Transverse colon (tissue), 4 donors: ENCODE measurements at regions not wholly inside any gene's neighbourhood (a gene's known extent, or its start where the extent isn't known, plus 50 kb on each side); places are given as distances from the start of the nearest gene placed in this dataset.
"Not testable (repeated sequence)": the region's sequence is repeated elsewhere in the genome, so short reads cannot be mapped to it uniquely, and the experiment has no call there.

Source experiments
- DNase-seq: peaks from one replicate; pipeline ENCODE4 v3.0.0-alpha.2; 2019
- H3K27ac ChIP-seq, 4 donors: fragments of 200-600 bp; sonication (generic); 2 replicates each; pipeline ENCODE4 v1.5.1; 2016 to 2018; ENCODE audit warnings: inconsistent platforms in 4 of 4
- H3K27me3 ChIP-seq: fragments of 200-600 bp; sonication (generic); 2 replicates; pipeline ENCODE4 v1.5.1; 2017; ENCODE audit warnings: inconsistent platforms
- H3K36me3 ChIP-seq, 4 donors: fragments of 200-600 bp; sonication (generic); 2 replicates each; pipeline ENCODE4 v1.5.1; 2017 to 2019; ENCODE audit warnings: inconsistent platforms in 4 of 4
- H3K4me1 ChIP-seq, 4 donors: fragments of 200-600 bp; sonication (generic); 2 replicates each; pipeline ENCODE4 v1.5.1; 2017 to 2020; ENCODE audit warnings: inconsistent platforms in 4 of 4
- H3K4me3 ChIP-seq, 4 donors: fragments of 200-600 bp; sonication (generic); 1 replicate in 1 of 4; 2 replicates in 3 of 4; pipeline versions ENCODE4 v1.5.1 to v1.6.1; 2017 to 2019; ENCODE audit warnings: inconsistent platforms in 4 of 4
- H3K9me3 ChIP-seq, 2 donors: fragments of 200-600 bp; sonication (generic); 2 replicates each; pipeline ENCODE4 v1.5.1; 2017 to 2019; ENCODE audit warnings: inconsistent platforms in 2 of 2
- EP300 ChIP-seq: sonication (generic); formaldehyde crosslinking; IDR thresholded peaks from one replicate; pipeline ENCODE4 v1.6.1; 2017; ENCODE audit warnings: antibody characterized with exemption, low read depth
- POLR2A ChIP-seq: fragments of 450-650 bp; IDR thresholded peaks from one replicate; pipeline ENCODE4 v1.6.1; 2016; ENCODE audit warnings: antibody characterized with exemption, mild to moderate bottlenecking, moderate library complexity
- POLR2AphosphoS5 ChIP-seq, 3 donors: sonication (generic); formaldehyde crosslinking; IDR thresholded peaks; one replicate each; pipeline ENCODE4 v1.6.1; 2016; ENCODE audit warnings: antibody characterized with exemption in 3 of 3
- WGBS, 2 donors: methylation state at CpG; one replicate each; pipeline ENCODE4 v1.1.5; 2018; ENCODE audit warnings: low coverage in 1 of 2; 5-methylcytosine and 5-hydroxymethylcytosine counted together
- in situ Hi-C, 4 donors: fragments of 200-750 bp; cut with MboI; loops; one replicate each; pipeline versions ENCODE4 v1.15.0 to v1.15.1; 2017; ENCODE audit warnings: low sequenced_read_pairs in 3 of 4, low pct_ligation_motif_present in 1 of 4, low pct_unique_long_range_greater_than_20kb in 1 of 4
- intact Hi-C: fragments of 100-400 bp; cut with DNase I; formaldehyde crosslinking; loops from one replicate; pipeline ENCODE4 v1.15.1; 2023; ENCODE audit warnings: low total_unique reads
- TF ChIP-seq, protein P1 (sequence below), 5 experiments: fragments of 200-600 bp in 3 of 5; fragments of 450-650 bp in 2 of 5; sonication (generic) in 3 of 5; IDR thresholded peaks; 1 replicate in 2 of 5; 2 replicates in 3 of 5; pipeline ENCODE4 v1.5.1; 2016 to 2017; ENCODE audit warnings: antibody characterized with exemption in 5 of 5, inconsistent platforms in 3 of 5, mild to moderate bottlenecking in 2 of 5, moderate library complexity in 1 of 5

DNA sequence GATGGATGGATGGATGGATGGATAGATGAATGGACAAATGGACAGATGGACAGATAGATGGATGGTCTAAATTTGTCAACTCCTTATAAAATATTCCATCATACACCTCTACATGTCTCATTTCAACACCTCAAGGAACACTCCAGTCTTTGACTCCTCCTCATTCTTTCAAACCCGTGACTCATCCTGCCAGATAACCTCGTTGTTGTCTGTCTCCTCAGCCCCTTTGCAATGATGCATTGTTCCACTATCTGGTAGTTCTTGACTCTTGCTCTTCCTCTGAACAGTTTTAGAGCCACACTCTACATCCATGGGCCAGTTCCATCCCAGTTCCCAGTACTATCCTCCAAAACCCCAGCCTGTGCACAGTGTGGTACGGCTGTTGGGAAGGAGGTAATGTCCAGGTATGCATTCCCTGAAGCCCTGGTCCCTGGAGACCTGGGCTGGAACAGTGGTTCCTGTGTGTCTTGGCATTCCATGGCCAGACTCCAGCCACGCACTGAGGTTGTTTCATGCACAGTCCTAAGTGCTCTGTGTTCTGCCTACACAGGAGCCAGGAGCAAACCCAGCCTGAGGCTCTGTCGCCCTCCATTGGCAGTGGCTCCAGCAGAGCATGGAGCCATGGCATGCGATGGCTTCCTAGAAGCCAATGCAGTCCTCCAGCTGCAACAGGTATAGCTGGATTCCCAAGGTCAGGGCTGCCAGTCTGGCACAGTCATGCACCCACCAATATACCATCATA is 105.7 kb downstream of the C17orf67 start:
- Histone ChIP-seq H3K4me1 (no peaks in the 10 kb centered on the region), H3K36me3 (no peaks in the 10 kb centered on the region), H3K27ac (no peak overlapping the region), H3K9me3 (no peaks in the 10 kb centered on the region), H3K27me3 (no peaks in the 10 kb centered on the region), H3K4me3 (no peak overlapping the region)
- TF ChIP-seq POLR2A (no peak), POLR2AphosphoS5 (IDR thresholded peaks at IDR 0.05) (no peak), EP300 (no peak)
- TF ChIP-seq, protein P1, sequence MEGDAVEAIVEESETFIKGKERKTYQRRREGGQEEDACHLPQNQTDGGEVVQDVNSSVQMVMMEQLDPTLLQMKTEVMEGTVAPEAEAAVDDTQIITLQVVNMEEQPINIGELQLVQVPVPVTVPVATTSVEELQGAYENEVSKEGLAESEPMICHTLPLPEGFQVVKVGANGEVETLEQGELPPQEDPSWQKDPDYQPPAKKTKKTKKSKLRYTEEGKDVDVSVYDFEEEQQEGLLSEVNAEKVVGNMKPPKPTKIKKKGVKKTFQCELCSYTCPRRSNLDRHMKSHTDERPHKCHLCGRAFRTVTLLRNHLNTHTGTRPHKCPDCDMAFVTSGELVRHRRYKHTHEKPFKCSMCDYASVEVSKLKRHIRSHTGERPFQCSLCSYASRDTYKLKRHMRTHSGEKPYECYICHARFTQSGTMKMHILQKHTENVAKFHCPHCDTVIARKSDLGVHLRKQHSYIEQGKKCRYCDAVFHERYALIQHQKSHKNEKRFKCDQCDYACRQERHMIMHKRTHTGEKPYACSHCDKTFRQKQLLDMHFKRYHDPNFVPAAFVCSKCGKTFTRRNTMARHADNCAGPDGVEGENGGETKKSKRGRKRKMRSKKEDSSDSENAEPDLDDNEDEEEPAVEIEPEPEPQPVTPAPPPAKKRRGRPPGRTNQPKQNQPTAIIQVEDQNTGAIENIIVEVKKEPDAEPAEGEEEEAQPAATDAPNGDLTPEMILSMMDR (IDR thresholded peaks at IDR 0.05), result no peak
- 73 to 77% methylated on average over 2 to 6 of the region's 6 CpGs for whole genome bisulfite sequencing, 2 donors
- DNase-seq, result no peak
- intact Hi-C loops (no loop called here), in situ Hi-C loops (no loop called here)

DNA sequence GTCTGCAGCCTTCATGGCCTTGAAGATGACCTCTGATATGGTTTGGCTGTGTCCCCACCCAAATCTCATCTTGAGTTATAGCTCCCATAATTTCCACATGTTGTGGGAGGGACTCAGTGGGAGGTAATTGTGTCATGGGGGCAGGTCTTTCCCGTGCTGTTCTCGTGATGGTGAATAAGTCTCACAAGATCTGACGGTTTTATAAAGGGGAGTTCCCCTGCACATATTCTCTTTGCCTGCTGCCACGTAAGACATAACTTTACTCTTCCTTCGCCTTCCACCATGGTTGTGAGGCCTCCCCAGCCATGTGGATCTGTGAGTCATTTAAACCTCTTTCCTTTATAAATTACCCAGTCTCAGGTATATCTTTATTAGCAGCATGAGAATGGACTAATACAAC is 102.6 kb downstream of the C17orf67 start:
- intact Hi-C loops, H3K9me3 ChIP-seq, H3K4me3 ChIP-seq, H3K27me3 ChIP-seq, in situ Hi-C loops, H3K36me3 ChIP-seq, DNase-seq, H3K4me1 ChIP-seq, H3K27ac ChIP-seq: not testable (repeated sequence)
- 69 to 75% methylated on average over 5 of the region's 5 CpGs for WGBS, 2 donors

DNA sequence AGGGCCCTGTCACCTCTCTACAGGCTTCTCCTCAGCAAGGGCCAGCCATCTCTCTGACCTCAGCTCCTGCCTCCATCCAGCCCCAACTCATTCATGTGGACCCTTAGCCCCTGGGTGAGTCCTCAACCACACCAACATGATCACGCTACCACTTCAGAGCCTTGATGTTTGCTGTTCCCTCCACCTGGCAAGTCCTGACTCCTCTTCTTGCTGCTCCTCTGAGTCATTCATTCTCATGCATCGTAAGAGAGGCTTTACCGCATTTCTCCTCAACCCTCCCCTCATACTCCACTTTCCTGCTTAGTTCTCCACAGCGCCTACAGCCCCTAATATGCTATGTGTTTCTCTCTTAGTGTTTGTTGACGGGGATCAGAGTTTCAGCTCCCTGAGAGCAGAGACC is 99.9 kb downstream of the C17orf67 start:
- no peak overlapping the region for H3K27ac ChIP-seq
- H3K36me3 ChIP-seq, result no peaks in the 10 kb centered on the region
- in situ Hi-C loops (no loop called here), intact Hi-C loops (no loop called here)
- 97% methylated on average over 4 to 5 of the region's 5 CpGs for WGBS, 2 donors
- no peak for TF ChIP-seq POLR2AphosphoS5 (IDR thresholded peaks at IDR 0.05)
- TF ChIP-seq POLR2A, result no peak
- TF ChIP-seq, protein P1 (IDR thresholded peaks at IDR 0.05), result no peak
- TF ChIP-seq EP300, result no peak
- no peak overlapping the region for H3K4me3 ChIP-seq
- H3K4me1 ChIP-seq, result no peaks in the 10 kb centered on the region
- no peaks in the 10 kb centered on the region for H3K27me3 ChIP-seq
- DNase-seq, result no peak
- no peaks in the 10 kb centered on the region for H3K9me3 ChIP-seq

DNA sequence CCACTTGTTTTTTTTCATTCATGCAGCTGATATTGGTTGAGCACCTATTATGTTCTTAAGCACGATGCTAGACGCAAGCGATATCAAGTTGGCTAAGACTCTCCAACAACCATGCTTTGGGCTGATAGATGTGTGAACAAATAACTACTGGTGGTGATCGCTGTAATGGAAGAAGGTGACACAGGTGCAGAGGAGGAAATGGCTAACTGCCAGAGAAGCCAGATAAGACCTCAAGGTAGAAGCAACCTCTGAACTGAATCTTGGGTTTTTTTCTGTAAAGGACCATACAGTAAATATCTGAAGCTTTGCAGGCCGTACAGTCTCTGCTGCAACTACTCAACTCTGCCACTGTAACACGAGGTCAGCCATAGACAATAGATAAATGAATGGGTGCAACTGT is 97.9 kb downstream of the C17orf67 start:
- intact Hi-C loops, result no loop called here
- Histone ChIP-seq H3K9me3 (no peaks in the 10 kb centered on the region), H3K4me1 (no peaks in the 10 kb centered on the region), H3K27me3 (no peaks in the 10 kb centered on the region), H3K4me3 (no peak overlapping the region), H3K36me3 (no peaks in the 10 kb centered on the region), H3K27ac (no peak overlapping the region)
- in situ Hi-C loops, result no loop called here
- DNase-seq, result no peak
- 67 to 70% methylated on average over 6 of the region's 6 CpGs for WGBS, 2 donors
- TF ChIP-seq POLR2A, result no peak
- TF ChIP-seq POLR2AphosphoS5 (IDR thresholded peaks at IDR 0.05), result no peak
- no peak for TF ChIP-seq EP300
- TF ChIP-seq, protein P1 (IDR thresholded peaks at IDR 0.05), result no peak
